IMR-90 (cell line): ENCODE measurements at regions not wholly inside any gene's neighbourhood (a gene's known extent, or its start where the extent isn't known, plus 50 kb on each side); places are given as distances from the start of the nearest gene placed in this dataset.

Source experiments
- ATAC-seq: fragments of 200-7000 bp; cut with Tn5 transposase; 2 replicates; pipeline ENCODE4 v1.9.1; 2020; ENCODE audit warnings: low read depth, mild to moderate bottlenecking, moderate library complexity
- BruUV-seq: library from RNA; stranded (reverse); fragments of 400-500 nt; replicated peaks from 2 replicates; lab custom pipeline; 2021; lab: Mats Ljungman, UMichigan
- CTCF ChIA-PET: fragments of 300-600 bp; formaldehyde crosslinking; extraction: SDS; loops from one replicate; lab custom pipeline; 2021; ENCODE audit warnings: antibody characterized with exemption; lab: Yijun Ruan, JAX
- POLR2A ChIA-PET: fragments of 300-600 bp; sonication (Branson Sonifier 250); formaldehyde crosslinking; loops from one replicate; lab custom pipeline; 2022; ENCODE audit warnings: antibody characterized with exemption; ENCODE audit not compliant: unreplicated experiment; lab: Charles Lee
- DNase-seq: peaks from one replicate; pipeline ENCODE4 v3.0.0; 2013
- H2AFZ ChIP-seq: replicated peaks from 2 replicates; pipeline ENCODE3; 2013; ENCODE audit warnings: low read length, mild to moderate bottlenecking; ENCODE audit not compliant: poor library complexity
- H2AK5ac ChIP-seq: 2 replicates; pipeline ENCODE4 v1.6.1; 2013; ENCODE audit warnings: low read depth, low read length, inconsistent platforms
- H2AK9ac ChIP-seq: replicated peaks from 2 replicates; pipeline ENCODE3; 2013; ENCODE audit warnings: mild to moderate bottlenecking, low read depth, low read length, moderate library complexity; ENCODE audit not compliant: poor library complexity
- H2BK120ac ChIP-seq: 2 replicates; pipeline ENCODE4 v1.6.1; 2013; ENCODE audit warnings: low read depth, low read length, inconsistent platforms
- H2BK15ac ChIP-seq: 3 replicates; pipeline ENCODE4 v1.6.1; 2013; ENCODE audit warnings: low read depth, low read length, inconsistent platforms
- H2BK20ac ChIP-seq: 2 replicates; pipeline ENCODE4 v1.6.1; 2013; ENCODE audit warnings: low read depth, mild to moderate bottlenecking, inconsistent platforms, low read length, moderate library complexity
- H2BK5ac ChIP-seq: 2 replicates; pipeline ENCODE4 v1.6.1; 2013; ENCODE audit warnings: mild to moderate bottlenecking, low read depth, low read length, inconsistent platforms; ENCODE audit not compliant: poor library complexity, severe bottlenecking
- H3K14ac ChIP-seq: replicated peaks from 2 replicates; pipeline ENCODE4 v1.6.1; 2013; ENCODE audit warnings: low read depth, low read length, inconsistent platforms
- H3K18ac ChIP-seq: 2 replicates; pipeline ENCODE4 v1.6.1; 2013; ENCODE audit warnings: low read depth, low read length, control low read depth
- H3K23ac ChIP-seq: 2 replicates; pipeline ENCODE4 v1.6.1; 2013; ENCODE audit warnings: low read depth, low read length, inconsistent platforms
- H3K27ac ChIP-seq: 2 replicates; pipeline ENCODE4 v1.5.1; 2013; ENCODE audit warnings: mild to moderate bottlenecking, control low read depth, low read length; ENCODE audit not compliant: insufficient read depth
- H3K27me3 ChIP-seq: 2 replicates; pipeline ENCODE4 v1.6.1; 2013; ENCODE audit warnings: low read length; ENCODE audit not compliant: control insufficient read depth, insufficient read depth
- H3K36me3 ChIP-seq: 2 replicates; pipeline ENCODE4 v1.6.1; 2013; ENCODE audit warnings: low read length, mixed read lengths; ENCODE audit not compliant: control insufficient read depth, insufficient read depth
- H3K4ac ChIP-seq: 2 replicates; pipeline ENCODE4 v1.6.1; 2013; ENCODE audit warnings: low read depth, low read length, inconsistent platforms
- H3K4me1 ChIP-seq: 2 replicates; pipeline ENCODE4 v1.6.1; 2013; ENCODE audit warnings: low read length, mixed read lengths; ENCODE audit not compliant: control insufficient read depth, insufficient read depth
- H3K4me2 ChIP-seq: 2 replicates; pipeline ENCODE4 v1.6.1; 2013; ENCODE audit warnings: low read depth, mild to moderate bottlenecking, control low read depth, low read length, moderate library complexity
- H3K4me3 ChIP-seq: 2 replicates; pipeline ENCODE4 v1.5.1; 2013; ENCODE audit warnings: low read depth, mild to moderate bottlenecking, control low read depth, low read length, moderate library complexity; ENCODE audit not compliant: insufficient read depth
- H3K56ac ChIP-seq: 2 replicates; pipeline ENCODE4 v1.6.1; 2013; ENCODE audit warnings: low read length, inconsistent platforms; ENCODE audit not compliant: insufficient read depth; ENCODE audit errors: extremely low read depth
- H3K79me1 ChIP-seq, 2 experiments: 2 replicates each; pipeline ENCODE4 v1.6.1; 2013; ENCODE audit warnings: low read length in 2 of 2, inconsistent platforms in 1 of 2, low read depth in 1 of 2
- H3K9ac ChIP-seq: 2 replicates; pipeline ENCODE4 v1.6.1; 2013; ENCODE audit warnings: low read depth, low read length, control low read depth
- H3K9me1 ChIP-seq: 2 replicates; pipeline ENCODE4 v1.6.1; 2013; ENCODE audit warnings: low read length, inconsistent platforms; ENCODE audit not compliant: insufficient read depth
- H3K9me3 ChIP-seq: 2 replicates; pipeline ENCODE4 v1.6.1; 2013; ENCODE audit warnings: low read length; ENCODE audit not compliant: control insufficient read depth, insufficient read depth
- H4K20me1 ChIP-seq: 2 replicates; pipeline ENCODE4 v1.6.1; 2013; ENCODE audit warnings: low read length, inconsistent platforms; ENCODE audit not compliant: insufficient read depth
- H4K5ac ChIP-seq: 2 replicates; pipeline ENCODE4 v1.6.1; 2013; ENCODE audit warnings: mild to moderate bottlenecking, low read depth, low read length, control low read depth
- H4K8ac ChIP-seq, 2 experiments: 2 replicates each; pipeline ENCODE4 v1.6.1; 2013; ENCODE audit warnings: low read depth in 2 of 2, low read length in 2 of 2, control low read depth in 1 of 2, inconsistent platforms in 1 of 2
- H4K91ac ChIP-seq: 2 replicates; pipeline ENCODE4 v1.6.1; 2013; ENCODE audit warnings: low read depth, low read length, inconsistent platforms; ENCODE audit not compliant: insufficient read depth
- BHLHE40 ChIP-seq: fragments of 150-350 bp; IDR thresholded peaks from 2 replicates; pipeline ENCODE4 v1.6.1; 2016; ENCODE audit warnings: mild to moderate bottlenecking, low read depth, low read length
- CEBPB ChIP-seq: IDR thresholded peaks from 2 replicates; pipeline ENCODE4 v1.6.1; 2012; ENCODE audit warnings: low read depth, low read length, improper control_type of control experiment
- CHD1 ChIP-seq: IDR thresholded peaks from 2 replicates; pipeline ENCODE4 v1.6.1; 2012; ENCODE audit warnings: low read depth, low read length, improper control_type of control experiment
- CTCF ChIP-seq: conservative IDR thresholded peaks from 2 replicates; pipeline ENCODE4 v1.5.1; 2012; ENCODE audit warnings: mild to moderate bottlenecking, low read depth, low read length, improper control_type of control experiment
- ELK1 ChIP-seq: fragments of 150-350 bp; IDR thresholded peaks from 2 replicates; pipeline ENCODE4 v1.6.1; 2016; ENCODE audit warnings: low read depth, mild to moderate bottlenecking, low read length, moderate library complexity, borderline replicate concordance
- FOS ChIP-seq: fragments of 150-350 bp; IDR thresholded peaks from 2 replicates; pipeline ENCODE4 v1.6.1; 2016; ENCODE audit warnings: low read depth, low read length
- MAFK ChIP-seq: IDR thresholded peaks from 2 replicates; pipeline ENCODE4 v1.6.1; 2012; ENCODE audit warnings: low read depth, low read length, improper control_type of control experiment
- MAZ ChIP-seq: IDR thresholded peaks from 2 replicates; pipeline ENCODE4 v1.6.1; 2012; ENCODE audit warnings: low read depth, mild to moderate bottlenecking, low read length, improper control_type of control experiment, moderate library complexity, borderline replicate concordance
- MXI1 ChIP-seq: IDR thresholded peaks from 2 replicates; pipeline ENCODE4 v1.6.1; 2012; ENCODE audit warnings: low read depth, mild to moderate bottlenecking, low read length, moderate library complexity, borderline replicate concordance
- NFE2L2 ChIP-seq: fragments of 150-350 bp; IDR thresholded peaks from 2 replicates; pipeline ENCODE4 v1.6.1; 2016; ENCODE audit warnings: low read depth, mild to moderate bottlenecking, low read length
- POLR2A ChIP-seq: IDR thresholded peaks from 2 replicates; pipeline ENCODE4 v1.6.1; 2012; ENCODE audit warnings: mild to moderate bottlenecking, low read depth, low read length
- RAD21 ChIP-seq: IDR thresholded peaks from 2 replicates; pipeline ENCODE4 v1.6.1; 2012; ENCODE audit warnings: low read length, improper control_type of control experiment
- RCOR1 ChIP-seq: IDR thresholded peaks from 2 replicates; pipeline ENCODE4 v1.6.1; 2012; ENCODE audit warnings: mild to moderate bottlenecking, low read length, improper control_type of control experiment; ENCODE audit not compliant: insufficient replicate concordance
- RFX5 ChIP-seq: IDR thresholded peaks from 2 replicates; pipeline ENCODE4 v1.8.0; 2012; ENCODE audit warnings: low read depth, mild to moderate bottlenecking, low read length, moderate library complexity
- SMC3 ChIP-seq: fragments of 150-350 bp; IDR thresholded peaks from 2 replicates; pipeline ENCODE4 v1.6.1; 2016; ENCODE audit warnings: low read depth, mild to moderate bottlenecking, antibody characterized with exemption, low read length, moderate library complexity
- USF2 ChIP-seq: fragments of 150-350 bp; IDR thresholded peaks from 2 replicates; pipeline ENCODE4 v1.6.1; 2017; ENCODE audit warnings: mild to moderate bottlenecking, antibody characterized with exemption, low read length, low read depth
- WGBS, 2 experiments: methylation state at CpG; one replicate each; pipeline versions ENCODE4 v1.1.5 to v1.1.7; 2013; ENCODE audit warnings: missing lambda C conversion rate in 2 of 2; ENCODE audit not compliant: insufficient read length in 1 of 2; ENCODE audit errors: extremely low coverage in 2 of 2; 5-methylcytosine and 5-hydroxymethylcytosine counted together
- dilution Hi-C: fragments of 300-500 bp; cut with HindIII; formaldehyde crosslinking; loops from one replicate; pipeline ENCODE4 v1.14.3; 2018; ENCODE audit warnings: low sequenced_read_pairs; ENCODE audit not compliant: unreplicated experiment
- in situ Hi-C: fragments of 300-500 bp; cut with MboI; formaldehyde crosslinking; loops from 3 replicates; pipeline ENCODE4 v1.14.3; 2019; ENCODE audit warnings: low sequenced_read_pairs, inconsistent platforms, mixed read lengths
- intact Hi-C: fragments of 100-400 bp; cut with micrococcal nuclease; formaldehyde crosslinking; loops from 2 replicates; pipeline ENCODE4 v1.10.0; 2022

- H2BK20ac ChIP-seq = no peak overlapping the region
- in situ Hi-C loops = no loop called here
- WGBS, 2 experiments = no CpG with 5 or more reads among the region's 2 CpGs
- no peak overlapping the region for H2AFZ ChIP-seq
- H3K79me1 ChIP-seq = no peaks in the 10 kb centered on the region
- H3K56ac ChIP-seq = no peak overlapping the region
- ATAC-seq = no peak
- no peaks in the 10 kb centered on the region for H3K36me3 ChIP-seq
- no peak overlapping the region for H3K23ac ChIP-seq
- H2BK5ac ChIP-seq = no peak overlapping the region
- no peak overlapping the region for H2BK15ac ChIP-seq
- dilution Hi-C loops = no loop called here
- no peak overlapping the region for H4K91ac ChIP-seq
- H4K5ac ChIP-seq = no peak overlapping the region
- no peaks in the 10 kb centered on the region for H3K4me1 ChIP-seq
- no peak overlapping the region for H3K4me3 ChIP-seq
- no peaks in the 10 kb centered on the region for H4K20me1 ChIP-seq
- TF ChIP-seq USF2 = no peak
- TF ChIP-seq MAZ = no peak
- no peak for TF ChIP-seq CEBPB
- TF ChIP-seq POLR2A = no peak
- no peak for TF ChIP-seq RAD21
- no peak for TF ChIP-seq RFX5
- TF ChIP-seq FOS = no peak
- TF ChIP-seq SMC3 = no peak
- no peak for TF ChIP-seq MXI1
- TF ChIP-seq ELK1 = no peak
- TF ChIP-seq MAFK = no peak
- no peak for TF ChIP-seq RCOR1
- TF ChIP-seq CHD1 = no peak
- TF ChIP-seq NFE2L2 = no peak
- TF ChIP-seq CTCF = no peak
- TF ChIP-seq BHLHE40 = no peak
- H3K9me3 ChIP-seq = no peaks in the 10 kb centered on the region
- no peak overlapping the region for H4K8ac ChIP-seq
- ChIA-PET POLR2A (no interaction called here), CTCF (no interaction called here)
- no peak overlapping the region for H3K27ac ChIP-seq
- H2AK9ac ChIP-seq = no peak overlapping the region
- no peaks in the 10 kb centered on the region for H3K9me1 ChIP-seq
- H3K4me2 ChIP-seq = no peak overlapping the region
- no peak overlapping the region for H3K18ac ChIP-seq
- H3K14ac ChIP-seq = no peak overlapping the region
- no peak for DNase-seq
- no peak overlapping the region for H2BK120ac ChIP-seq
- H3K4ac ChIP-seq = no peak overlapping the region
- no TSS peak for BruUV-seq
- H2AK5ac ChIP-seq = no peak overlapping the region
- intact Hi-C loops = no loop called here
- no peak overlapping the region for H3K9ac ChIP-seq
- H3K27me3 ChIP-seq = no peaks in the 10 kb centered on the region
Measured at GRCh38 chrX:144040793-144041192, 156.9 kb downstream of the UBE2NL start.
